Suppressor macrophage (primary cell): ENCODE measurements at regions not wholly inside any gene's neighbourhood (a gene's known extent, or its start where the extent isn't known, plus 50 kb on each side); places are given as distances from the start of the nearest gene placed in this dataset.
"Not testable (repeated sequence)": the region's sequence is repeated elsewhere in the genome, so short reads cannot be mapped to it uniquely, and the experiment has no call there.

Source experiments
- DNase-seq, 4 experiments: peaks; one replicate each; pipeline ENCODE4 v3.0.0-alpha.2; 2020 to 2022

DNA sequence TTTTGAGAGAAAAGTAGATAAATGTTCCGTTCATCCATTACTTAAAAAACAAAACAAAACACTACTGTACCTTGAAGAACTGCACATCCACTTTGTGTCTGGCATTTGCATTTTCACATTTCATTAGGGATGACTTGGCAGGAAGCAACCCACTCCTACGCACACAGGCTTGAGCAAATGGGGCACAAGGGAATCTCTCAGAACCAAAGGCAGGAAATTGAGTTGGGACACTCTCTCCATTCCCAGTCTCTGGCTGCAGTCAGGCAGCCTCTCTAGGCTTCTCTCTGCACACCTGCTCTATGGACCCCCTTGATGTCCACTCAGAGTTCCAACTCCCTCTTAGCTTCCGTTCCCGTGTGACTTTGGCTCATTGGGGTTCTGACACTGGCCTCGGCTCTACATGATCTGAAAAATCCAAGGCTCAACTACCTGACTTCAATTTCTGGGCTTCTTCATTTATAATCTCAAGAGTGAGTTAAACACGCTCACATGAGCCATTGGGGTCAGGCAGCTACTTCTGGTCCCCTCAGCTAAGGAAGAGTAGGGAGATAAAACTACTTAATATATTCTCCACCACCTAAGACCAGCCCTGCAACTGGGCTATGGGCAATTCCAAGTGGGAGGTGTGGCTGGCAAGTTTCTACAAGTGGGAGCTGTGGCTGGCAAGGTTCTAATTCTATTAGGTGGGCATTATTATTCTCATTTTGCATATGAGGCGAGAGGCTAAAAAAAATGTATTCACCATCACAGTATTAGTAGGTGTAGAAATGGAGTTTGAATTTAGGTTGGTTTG, 251.9 kb downstream of the SOD2 start:
- DNase-seq: no peak

GRCh38 chr6:159440349-159440748, 252.7 kb downstream of the SOD2 start:
- DNase-seq: no peak

- no peak for DNase-seq
Observed at GRCh38 chr6:159439651-159440050, 253.4 kb downstream of the SOD2 start.

DNA sequence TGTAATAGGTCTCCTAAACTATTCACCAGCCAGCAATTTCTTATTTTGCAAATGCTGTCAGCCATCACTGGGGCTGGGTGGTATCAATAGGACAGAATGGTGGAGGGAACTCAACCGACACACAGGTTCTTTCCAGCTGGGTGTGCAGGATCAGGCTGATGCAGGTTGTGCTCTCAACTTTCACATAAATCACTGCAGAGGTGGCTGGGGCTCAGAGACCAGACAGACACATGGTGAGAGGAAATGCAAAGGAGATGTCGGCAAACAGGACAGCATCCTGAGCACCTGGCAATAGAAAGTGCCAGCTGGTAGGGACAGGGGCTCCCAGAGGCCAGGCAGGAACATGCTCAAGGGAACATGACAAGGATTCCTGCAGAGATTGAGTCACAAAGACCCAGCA, 254.9 kb downstream of the SOD2 start:
- no peak for DNase-seq

DNA sequence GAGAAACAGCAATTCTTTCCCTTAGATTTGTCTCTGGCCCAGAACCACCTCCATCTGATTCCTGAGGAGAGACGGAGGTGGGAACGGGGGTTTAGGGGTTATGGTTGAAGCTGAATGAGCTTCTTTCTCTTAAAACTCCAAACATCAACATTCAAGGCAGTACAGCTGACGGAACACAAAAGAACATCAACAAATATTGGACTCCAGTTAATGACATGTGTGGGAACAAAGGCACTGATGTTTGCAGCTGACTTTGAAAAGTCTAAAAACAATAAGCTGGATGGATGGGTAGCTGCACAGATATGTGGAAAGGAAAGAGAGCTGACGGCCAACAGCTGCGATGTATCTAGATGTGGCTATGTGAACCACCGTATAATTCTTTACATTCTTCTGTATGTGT, 256.5 kb downstream of the SOD2 start:
- no peak for DNase-seq

DNA sequence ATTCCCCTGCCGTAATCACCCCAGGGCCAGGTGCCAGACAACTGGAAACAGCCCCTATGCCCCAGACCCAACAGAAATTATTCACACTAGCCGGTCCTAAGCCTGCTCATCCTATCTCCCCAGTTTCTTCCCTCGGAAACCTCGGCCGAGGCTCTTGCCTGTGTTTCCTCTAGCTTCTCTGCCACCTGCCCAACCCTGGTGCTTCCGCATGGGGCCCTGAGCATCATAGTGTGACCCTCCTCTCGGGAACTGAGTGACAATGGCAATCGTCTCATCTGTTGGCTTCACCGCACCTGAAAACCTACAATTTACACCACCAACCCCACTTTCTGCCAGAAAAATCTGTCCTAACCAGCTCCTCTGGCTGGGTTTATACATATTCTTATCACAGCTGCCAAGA, 257.3 kb downstream of the SOD2 start:
- DNase-seq: no peak

DNA sequence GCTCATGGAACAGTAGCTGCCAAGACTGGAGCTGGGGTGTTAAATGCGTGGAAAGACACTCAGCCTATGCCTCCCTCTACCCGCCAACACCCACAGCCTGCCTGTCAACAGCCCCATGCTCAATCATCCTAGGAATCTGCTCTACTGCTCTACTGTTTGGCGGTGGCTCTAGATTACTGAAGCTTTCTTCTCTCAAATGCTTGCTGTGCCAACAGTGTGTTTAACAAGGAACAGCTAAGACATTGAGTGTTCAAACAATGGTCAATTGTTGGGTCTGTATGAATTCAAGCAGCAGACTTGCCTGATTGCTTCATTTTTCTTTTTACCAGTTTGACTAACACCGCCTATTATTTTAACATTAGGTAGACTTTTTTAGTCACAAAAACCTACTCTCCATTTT, 258.6 kb downstream of the SOD2 start:
- DNase-seq: no peak

DNA sequence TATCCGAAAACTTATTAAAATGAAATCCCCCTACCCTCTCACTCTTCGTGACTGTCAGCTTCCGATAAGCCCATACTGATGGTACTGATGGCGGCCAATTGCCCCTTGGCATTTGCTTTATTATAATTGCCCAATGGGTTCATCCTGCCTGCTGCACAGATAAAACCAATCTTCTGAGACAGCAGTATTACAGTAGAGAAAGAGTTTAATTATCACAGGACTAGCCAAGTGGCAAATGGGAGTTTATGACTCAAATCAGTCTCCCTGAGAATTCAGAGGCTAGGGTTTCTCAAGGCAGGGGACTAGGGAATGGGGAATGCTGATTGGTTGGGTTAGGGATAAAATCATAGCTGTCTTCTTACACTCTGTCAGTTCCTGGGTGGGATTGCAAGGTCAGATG, 259.5 kb downstream of the SOD2 start:
- no peak for DNase-seq

DNA sequence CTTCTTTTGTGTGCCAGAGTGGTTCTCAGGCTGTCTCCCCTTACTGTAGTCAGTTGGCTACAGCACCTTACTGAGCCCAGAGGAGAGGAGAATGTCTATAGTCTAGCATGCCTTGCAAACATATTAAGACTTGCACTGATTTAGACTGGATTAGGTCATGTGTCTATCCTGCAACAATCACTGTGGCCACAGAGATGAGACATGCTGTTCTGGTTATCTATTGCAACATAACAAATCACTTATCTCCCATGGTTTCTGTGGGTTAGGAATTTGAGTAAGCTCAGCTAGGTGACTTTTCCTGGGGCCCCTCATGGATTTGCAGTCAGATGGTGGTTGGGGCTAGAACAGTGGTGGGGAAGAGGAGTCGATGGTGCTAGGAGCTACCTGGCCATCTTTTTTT, 261.3 kb downstream of the SOD2 start:
- DNase-seq: no peak

- DNase-seq: no peak
Observed at GRCh38 chr6:159430323-159430722, 261.1 kb downstream of the FNDC1 start.

DNA sequence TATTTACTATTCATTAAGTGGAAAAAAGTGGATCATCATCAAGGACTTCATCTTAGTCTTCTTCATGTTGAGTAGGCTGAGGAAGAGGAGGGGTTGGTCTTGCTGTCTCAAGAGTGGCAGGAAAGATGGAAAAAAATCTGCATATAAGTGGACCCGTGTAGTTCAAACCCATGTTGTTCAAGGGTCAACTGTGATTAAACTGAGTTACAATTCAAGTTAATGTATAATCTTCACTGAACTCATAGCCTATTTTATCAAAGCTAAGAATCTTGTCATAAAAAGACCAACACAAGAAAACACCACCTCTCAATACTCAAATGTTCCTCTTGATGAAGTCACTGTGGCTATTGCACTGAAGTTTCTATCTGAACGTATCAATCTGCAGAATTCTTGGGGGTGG, 260.2 kb downstream of the FNDC1 start:
- no peak for DNase-seq

DNA sequence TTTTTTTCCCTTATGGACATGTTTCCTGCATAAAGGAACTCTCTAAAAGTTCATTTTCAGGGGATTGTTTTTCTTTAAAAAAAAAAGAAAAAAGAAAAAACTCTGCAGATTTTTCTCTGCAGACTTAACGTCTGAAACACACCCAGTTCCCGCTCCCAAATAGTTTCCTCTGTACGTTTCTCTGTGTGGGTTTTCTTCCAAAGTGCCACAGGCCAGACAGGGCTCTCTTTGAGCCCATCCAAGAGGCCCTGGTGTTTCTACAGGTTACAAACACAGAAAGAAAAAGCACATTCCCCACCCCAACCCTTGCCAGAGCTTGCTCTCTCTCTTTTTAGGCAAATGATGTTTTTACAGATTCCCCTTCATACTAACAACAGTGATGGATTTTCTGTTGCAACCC, 258.6 kb downstream of the FNDC1 start:
- no peak for DNase-seq

GRCh38 chr6:159427335-159427734, 258.1 kb downstream of the FNDC1 start:
- no peak for DNase-seq

DNA sequence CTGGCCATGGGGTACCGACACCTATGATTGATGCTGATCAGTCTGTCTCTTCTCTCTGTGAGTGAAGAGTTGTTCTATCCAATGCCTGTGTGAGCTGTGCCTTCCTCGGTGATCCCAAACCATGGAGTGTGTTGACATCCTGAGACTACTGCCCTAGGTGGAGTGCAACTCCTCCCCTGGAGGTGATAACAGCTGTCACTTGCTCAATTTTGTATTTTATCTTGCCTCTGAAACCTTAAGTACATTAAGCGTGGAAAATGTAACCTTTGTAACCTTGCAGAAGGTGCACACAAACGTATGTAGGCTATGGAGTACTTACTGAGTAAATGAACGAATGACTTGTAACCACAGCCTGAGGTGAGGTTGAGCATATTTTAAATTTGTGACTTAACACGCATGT, 256.2 kb downstream of the FNDC1 start:
- DNase-seq: no peak

- DNase-seq: no peak
Observed at GRCh38 chr6:159422041-159422984, 253.1 kb downstream of the FNDC1 start.

GRCh38 chr6:159421586-159421985, 252.4 kb downstream of the FNDC1 start:
- DNase-seq: no peak

DNA sequence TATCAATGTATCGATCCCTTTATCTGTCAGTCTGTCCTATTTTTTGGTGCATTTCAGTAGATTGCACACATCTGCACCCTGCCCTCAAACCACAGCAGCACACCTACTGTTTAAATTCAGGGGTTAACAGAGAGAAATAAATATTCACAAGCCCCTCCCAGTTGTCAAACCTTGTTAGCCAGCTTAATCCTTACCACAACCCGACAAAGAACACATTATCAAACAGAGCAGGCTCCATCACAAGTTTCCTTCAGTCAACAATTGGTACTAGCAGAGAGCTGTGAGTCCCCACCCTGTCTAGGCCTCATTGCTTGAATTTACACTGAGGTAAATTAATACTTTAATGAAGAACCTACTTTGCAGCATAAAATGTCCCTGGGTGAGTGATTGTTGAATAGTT, 249.8 kb downstream of the FNDC1 start:
- no peak for DNase-seq

GRCh38 chr6:159416891-159417560, 247.8 kb downstream of the FNDC1 start:
- no peak for DNase-seq

DNA sequence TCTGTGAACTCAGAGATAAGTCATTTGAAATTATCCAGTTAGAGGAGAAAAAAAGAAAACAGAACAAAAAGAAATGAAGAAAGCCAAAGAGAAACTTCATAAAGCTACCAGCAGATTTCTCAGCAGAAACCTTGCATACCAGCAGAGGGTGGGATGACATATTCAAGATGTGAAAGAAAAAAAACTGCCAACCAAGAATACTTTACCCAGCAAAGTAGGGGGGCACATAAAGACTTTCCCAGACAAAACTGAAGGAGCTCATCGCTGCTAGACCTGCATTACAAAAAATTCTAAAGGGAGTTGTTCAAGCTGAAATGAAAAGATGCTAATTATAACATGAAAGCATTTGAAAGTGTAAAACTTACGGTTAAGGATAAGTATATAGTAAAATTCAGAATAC, 246.3 kb downstream of the FNDC1 start:
- no peak for DNase-seq

GRCh38 chr6:159414711-159415110, 245.5 kb downstream of the FNDC1 start:
- DNase-seq: no peak

GRCh38 chr6:159407211-159407780, 238.1 kb downstream of the FNDC1 start:
- DNase-seq: not testable (repeated sequence)

DNA sequence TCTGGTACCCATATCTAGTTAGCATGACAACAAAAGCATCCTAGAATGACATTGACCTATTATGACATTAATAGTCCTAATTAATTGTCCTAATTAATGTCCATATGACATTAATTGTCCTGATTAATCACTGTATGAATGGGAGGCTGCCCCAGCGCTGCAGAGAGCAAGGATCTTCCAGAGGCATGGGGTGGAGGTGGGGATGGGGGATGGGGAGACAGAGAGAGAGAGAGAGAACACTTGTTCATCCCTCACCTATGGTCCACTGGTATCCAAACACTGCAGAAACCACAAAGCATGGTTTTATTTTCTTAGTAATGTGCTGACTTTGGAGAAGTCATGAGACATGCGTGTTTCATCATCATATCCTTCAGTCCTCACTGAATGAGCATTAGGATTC, 235.1 kb downstream of the FNDC1 start:
- no peak for DNase-seq

- DNase-seq: no peak
Observed at GRCh38 chr6:159400826-159401225, 231.6 kb downstream of the FNDC1 start.
